AG20443 (cell line): ENCODE measurements at regions not wholly inside any gene's neighbourhood (a gene's known extent, or its start where the extent isn't known, plus 50 kb on each side); places are given as distances from the start of the nearest gene placed in this dataset.

Experiments used
- DNase-seq: peaks from one replicate; pipeline ENCODE4 v3.0.0; 2012; ENCODE audit warnings: low spot score, mixed read lengths

- DNase-seq = no peak
Observed at GRCh38 chr7:118298771-118299170, 74.3 kb downstream of the ANKRD7 start.

DNA sequence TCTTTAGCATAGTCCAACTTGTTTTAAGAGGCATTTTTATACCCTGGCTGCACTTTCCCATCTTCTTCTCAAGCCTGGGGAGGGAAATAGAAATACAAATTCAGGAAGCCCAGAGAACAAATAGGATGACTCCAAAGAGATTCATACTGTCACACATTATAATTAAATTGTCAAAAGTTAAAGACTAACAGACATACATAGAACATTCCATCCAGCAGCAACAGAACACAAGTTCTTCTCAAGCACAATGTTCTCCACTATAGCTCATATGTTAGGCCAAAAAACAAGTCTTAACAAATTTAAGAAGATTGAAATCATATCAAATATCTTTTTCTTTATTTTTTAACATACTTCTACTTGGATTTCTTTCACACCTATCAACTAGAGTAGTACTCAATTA lies 75.7 kb downstream of the ANKRD7 start:
- DNase-seq = no peak

DNA sequence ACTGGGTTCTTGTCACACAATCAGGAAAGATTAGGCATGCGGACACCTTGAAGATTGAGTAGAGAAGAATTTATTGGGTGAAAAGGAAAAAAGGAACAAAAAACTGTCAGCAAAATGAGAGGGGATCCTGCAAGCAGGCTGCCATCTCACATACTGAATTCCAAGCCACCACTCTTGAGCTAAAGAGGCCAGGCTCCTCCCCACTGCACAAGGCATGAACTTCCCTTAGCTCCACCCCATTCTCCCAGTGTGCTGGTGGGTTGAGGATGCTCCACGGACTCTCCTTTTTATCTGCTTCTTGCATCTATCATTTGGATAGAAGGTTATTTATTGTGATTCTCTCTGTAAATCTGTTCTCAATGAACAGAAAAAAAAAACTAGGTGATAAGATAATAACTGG lies 79.6 kb downstream of the ANKRD7 start:
- no peak for DNase-seq

DNA sequence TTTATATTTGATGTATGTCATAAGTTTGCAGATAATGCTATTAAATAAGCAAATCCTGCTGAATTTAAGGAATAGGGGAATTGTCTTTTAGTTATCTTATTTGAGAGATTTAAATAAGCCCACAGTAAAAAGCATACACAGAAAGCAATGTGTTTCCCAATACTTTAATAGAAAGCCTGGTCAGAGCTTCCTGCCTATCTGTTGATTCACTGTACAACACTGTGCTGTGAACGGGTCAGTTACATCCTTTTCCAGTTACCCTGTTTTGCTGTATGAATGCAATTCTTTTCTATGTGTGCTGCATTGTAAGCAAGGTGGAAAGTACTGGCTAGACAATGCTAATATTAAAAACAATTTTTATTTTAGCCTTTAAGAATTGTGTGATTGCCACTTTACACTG lies 81.2 kb downstream of the ANKRD7 start:
- DNase-seq = no peak

GRCh38 chr7:118306771-118307170 lies 82.3 kb downstream of the ANKRD7 start:
- no peak for DNase-seq

- DNase-seq = no peak
Observed at GRCh38 chr7:118311121-118311836, 86.8 kb downstream of the ANKRD7 start.

DNA sequence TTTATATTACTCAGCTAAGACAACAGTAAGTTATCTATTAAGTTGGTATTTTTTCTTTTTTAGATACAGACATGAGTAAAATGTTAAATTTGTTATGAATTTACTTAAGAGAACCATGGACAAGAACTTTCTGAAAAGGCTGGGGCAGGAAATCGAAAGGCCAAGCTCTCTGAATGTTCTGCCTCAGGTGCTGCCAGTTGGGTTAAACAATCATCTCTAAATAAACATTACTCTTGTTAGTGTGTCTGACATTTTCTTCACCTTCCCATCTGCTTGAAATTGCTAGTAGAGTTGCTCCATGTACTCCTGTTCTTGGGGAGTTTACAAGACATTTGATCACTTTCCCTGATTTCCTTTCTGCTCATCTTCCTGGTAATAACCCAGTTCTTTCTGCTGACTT lies 87.5 kb downstream of the ANKRD7 start:
- DNase-seq = no peak

- DNase-seq = no peak
Observed at GRCh38 chr7:118312966-118313365, 88.5 kb downstream of the ANKRD7 start.

- DNase-seq = no peak
Observed at GRCh38 chr7:118324790-118325449, 100.4 kb downstream of the ANKRD7 start.

DNA sequence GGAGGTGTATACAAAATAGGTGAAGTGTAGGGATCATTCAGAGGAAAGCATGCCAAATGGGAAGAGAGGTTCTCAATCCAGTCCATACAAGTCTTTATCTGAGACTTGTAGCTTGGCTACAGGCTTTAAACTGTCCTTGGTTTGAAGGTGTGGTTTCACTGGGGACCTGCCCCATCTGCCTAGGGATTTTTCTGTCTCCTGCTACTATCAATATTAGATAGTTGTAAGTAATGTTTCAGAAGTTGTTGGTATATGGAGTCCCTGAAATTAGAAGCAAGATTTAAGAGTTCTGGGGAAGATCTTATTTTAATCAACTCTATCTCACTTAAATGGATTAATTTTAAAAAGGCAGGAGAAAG lies 100.9 kb downstream of the ANKRD7 start:
- no peak for DNase-seq

GRCh38 chr7:118327174-118327573 lies 102.7 kb downstream of the ANKRD7 start:
- no peak for DNase-seq

- DNase-seq = no peak
Observed at GRCh38 chr7:118328505-118329211, 104.2 kb downstream of the ANKRD7 start.

DNA sequence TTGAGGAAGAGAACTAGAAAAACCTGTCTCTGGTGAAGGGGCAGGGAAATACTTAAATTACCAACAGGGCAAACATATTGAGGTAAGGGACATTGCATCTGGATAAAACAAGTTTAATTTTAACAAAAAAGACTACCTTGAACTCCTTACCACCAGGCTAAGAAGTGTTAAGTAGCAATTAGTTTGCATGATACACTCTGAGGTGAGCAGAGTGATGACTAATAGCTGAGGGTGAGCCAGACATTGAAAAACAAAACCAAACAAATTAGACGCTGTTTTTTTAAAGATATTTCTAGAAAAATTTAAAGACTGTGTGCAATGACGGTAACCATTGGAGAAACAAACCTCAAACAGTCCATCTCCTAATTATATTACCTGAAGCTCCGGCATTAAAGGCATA lies 105.9 kb downstream of the ANKRD7 start:
- no peak for DNase-seq

- no peak for DNase-seq
Observed at GRCh38 chr7:118346748-118347147, 122.2 kb downstream of the ANKRD7 start.

GRCh38 chr7:118349604-118350003 lies 125.1 kb downstream of the ANKRD7 start:
- DNase-seq = no peak

- no peak for DNase-seq
Observed at GRCh38 chr7:118350260-118350659, 125.8 kb downstream of the ANKRD7 start.

DNA sequence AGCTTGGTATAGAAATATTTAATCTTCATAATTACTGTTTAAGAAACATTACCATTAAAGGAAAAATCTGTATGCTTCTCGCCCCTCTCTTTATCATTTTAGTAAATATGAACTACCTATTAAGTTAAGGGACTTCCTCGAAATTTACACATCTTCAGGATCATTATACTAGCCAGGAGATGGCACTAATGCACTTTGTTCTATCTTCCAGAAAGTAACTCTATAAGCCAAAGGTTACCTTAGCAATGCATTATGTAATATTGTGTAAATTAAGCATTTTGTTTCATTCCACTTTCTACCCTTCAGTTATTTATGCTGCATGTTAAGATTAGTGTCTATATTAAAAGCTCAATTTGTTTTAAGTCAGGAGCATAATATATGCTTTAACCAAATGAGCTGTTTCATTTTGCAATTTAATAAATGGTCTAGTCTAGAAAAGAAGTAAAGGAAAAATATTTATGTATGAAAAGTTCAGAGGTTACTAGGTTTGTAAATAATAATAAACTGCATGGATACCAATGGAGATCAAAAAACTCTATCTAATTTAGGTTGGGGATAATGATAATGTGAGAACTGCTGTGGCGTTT lies 128.5 kb downstream of the ANKRD7 start:
- no peak for DNase-seq

DNA sequence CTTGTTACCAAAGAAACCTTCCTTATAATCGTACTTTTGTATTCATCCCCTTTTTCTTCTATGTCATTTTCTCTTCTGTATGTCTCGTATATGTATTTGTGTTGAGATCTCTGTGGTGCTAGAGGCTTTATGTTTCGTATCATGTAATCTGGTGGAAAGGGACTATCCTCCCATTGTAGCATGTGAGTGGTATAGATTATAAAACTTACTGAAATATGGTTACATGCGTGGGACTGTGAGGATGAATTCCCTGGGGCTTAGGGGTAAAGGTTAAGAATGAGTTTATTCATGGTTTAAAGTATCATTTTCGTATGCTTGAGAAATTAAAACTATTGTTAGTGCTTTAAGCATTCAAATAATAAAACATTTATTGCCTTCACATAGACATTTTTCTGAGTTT lies 141.9 kb downstream of the ANKRD7 start:
- no peak for DNase-seq

DNA sequence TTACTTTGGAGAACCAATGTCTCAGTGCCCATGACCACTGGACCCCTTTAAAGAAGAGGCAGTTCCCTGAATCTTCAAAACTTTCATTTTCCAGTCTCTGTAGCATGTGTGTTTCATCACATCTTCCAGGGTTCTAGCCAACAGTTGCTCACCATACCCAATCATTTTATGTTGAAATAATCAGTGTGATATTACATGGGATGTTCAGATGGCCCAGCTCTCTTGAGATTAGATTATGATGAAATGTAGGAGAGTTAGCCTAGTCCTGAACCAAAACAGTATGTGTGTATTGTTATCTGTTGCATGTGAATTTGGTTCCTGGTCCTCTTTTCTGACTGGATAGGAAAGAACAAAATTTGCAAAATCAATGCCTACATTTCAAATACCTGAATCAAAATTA lies 144.5 kb downstream of the ANKRD7 start:
- no peak for DNase-seq

GRCh38 chr7:118369987-118370386 lies 145.5 kb downstream of the ANKRD7 start:
- DNase-seq = no peak

GRCh38 chr7:118372530-118372929 lies 148.0 kb downstream of the ANKRD7 start:
- DNase-seq = no peak

- DNase-seq = no peak
Observed at GRCh38 chr7:118389629-118390028, 165.1 kb downstream of the ANKRD7 start.

GRCh38 chr7:118404211-118404610 lies 179.7 kb downstream of the ANKRD7 start:
- no peak for DNase-seq
